Activated CD4-positive, alpha-beta T cell treated with anti-CD3 and anti-CD28 coated beads, Interleukin-10, Interleukin-2, amounts not matched to agents 100 ng/mL and 50 ng/mL, durations not matched to agents 16 hours and 8 hours (primary cell): ENCODE measurements at regions not wholly inside any gene's neighbourhood (a gene's known extent, or its start where the extent isn't known, plus 50 kb on each side); places are given as distances from the start of the nearest gene placed in this dataset.

ENCODE experiments used
- DNase-seq: peaks from one replicate; pipeline ENCODE4 v3.0.0-alpha.2; 2020

- DNase-seq, result no peak
Observed at GRCh38 chr9:17894501-17895160, 315.8 kb downstream of the SH3GL2 start.

GRCh38 chr9:17900606-17901005, 321.7 kb downstream of the SH3GL2 start:
- DNase-seq, result no peak

- no peak for DNase-seq
Observed at GRCh38 chr9:17905366-17905765, 326.5 kb downstream of the SH3GL2 start.

GRCh38 chr9:17905781-17906175, 326.9 kb downstream of the SH3GL2 start:
- DNase-seq, result no peak

- DNase-seq, result no peak
Observed at GRCh38 chr9:17906176-17906840, 327.4 kb downstream of the SH3GL2 start.

- no peak for DNase-seq
Observed at GRCh38 chr9:17906841-17907778, 328.2 kb downstream of the SH3GL2 start.

GRCh38 chr9:17907779-17908508, 329.1 kb downstream of the SH3GL2 start:
- no peak for DNase-seq

GRCh38 chr9:17926246-17926645, 347.4 kb downstream of the SH3GL2 start:
- no peak for DNase-seq

- no peak for DNase-seq
Observed at GRCh38 chr9:17927616-17928015, 348.8 kb downstream of the SH3GL2 start.

- no peak for DNase-seq
Observed at GRCh38 chr9:17928228-17928627, 349.4 kb downstream of the SH3GL2 start.

- DNase-seq, result no peak
Observed at GRCh38 chr9:17928768-17929167, 349.9 kb downstream of the SH3GL2 start.

- DNase-seq, result no peak
Observed at GRCh38 chr9:17929506-17929905, 350.6 kb downstream of the SH3GL2 start.

GRCh38 chr9:17930071-17930470, 351.2 kb downstream of the SH3GL2 start:
- no peak for DNase-seq

- no peak for DNase-seq
Observed at GRCh38 chr9:17936365-17936764, 357.5 kb downstream of the SH3GL2 start.

- no peak for DNase-seq
Observed at GRCh38 chr9:17938035-17938655, 359.3 kb downstream of the SH3GL2 start.

GRCh38 chr9:17942498-17942897, 363.6 kb downstream of the SH3GL2 start:
- no peak for DNase-seq

- no peak for DNase-seq
Observed at GRCh38 chr9:17955409-17955808, 376.5 kb downstream of the SH3GL2 start.

GRCh38 chr9:17958363-17958762, 379.5 kb downstream of the SH3GL2 start:
- DNase-seq, result no peak

GRCh38 chr9:17962747-17963146, 383.9 kb downstream of the SH3GL2 start:
- DNase-seq, result no peak

GRCh38 chr9:17963498-17963897, 384.6 kb downstream of the SH3GL2 start:
- DNase-seq, result no peak

- DNase-seq, result no peak
Observed at GRCh38 chr9:17967731-17968130, 388.9 kb downstream of the SH3GL2 start.

- DNase-seq, result no peak
Observed at GRCh38 chr9:17969232-17969631, 390.4 kb downstream of the SH3GL2 start.

- no peak for DNase-seq
Observed at GRCh38 chr9:17970277-17970676, 391.4 kb downstream of the SH3GL2 start.
